ENCODE measurements at regions not wholly inside any gene's neighbourhood (a gene's known extent, or its start where the extent isn't known, plus 50 kb on each side); places are given as distances from the start of the nearest gene placed in this dataset.

- H3K79me2 ChIP-seq (ENCODE audit: low read length) = no peaks in the 10 kb centered on the region
- no peak overlapping the region for H3K4me2 ChIP-seq (ENCODE audit: low read depth, low read length)
- no peak overlapping the region for H2AFZ ChIP-seq (ENCODE audit: low read length)
- no peaks in the 10 kb centered on the region for H3K9me2 ChIP-seq (replicated peaks; ENCODE audit: insufficient read depth, low read length)
- no peak for TF ChIP-seq EZH2phosphoT487 (IDR thresholded peaks at IDR 0.05; ENCODE audit: low read length)
- TF ChIP-seq EZH2 (optimal IDR thresholded peaks at IDR 0.05; ENCODE audit: low read depth, low read length) = no peak
- no peak for TF ChIP-seq CTCF (IDR thresholded peaks at IDR 0.05; ENCODE audit: low read length)
- no peak overlapping the region for H3K27ac ChIP-seq (ENCODE audit: low read length)
- H3K9ac ChIP-seq (ENCODE audit: low read length) = no peak overlapping the region
- no peaks in the 10 kb centered on the region for H3K9me3 ChIP-seq (replicated peaks; ENCODE audit: insufficient read depth, low read length)
- DNase-seq = no peak
- no peaks in the 10 kb centered on the region for H4K20me1 ChIP-seq (ENCODE audit: insufficient read depth, low read length)
- H3K4me1 ChIP-seq (ENCODE audit: low read length) = no peaks in the 10 kb centered on the region
- H3K36me3 ChIP-seq (replicated peaks; ENCODE audit: insufficient read depth, low read length) = no peaks in the 10 kb centered on the region
- no peaks in the 10 kb centered on the region for H3K27me3 ChIP-seq (replicated peaks; ENCODE audit: insufficient read depth, low read length)
- H3K4me3 ChIP-seq (ENCODE audit: low read length) = no peak overlapping the region
- no peaks in the 10 kb centered on the region for H3F3A ChIP-seq (ENCODE audit: insufficient read depth, low read length)
Measured at GRCh38 chr22:48256776-48257684, 1494.6 kb downstream of the TBC1D22A start.

- Histone ChIP-seq H4K20me1 (ENCODE audit: insufficient read depth, low read length) (no peaks in the 10 kb centered on the region), H3K4me3 (ENCODE audit: low read length) (no peak overlapping the region), H2AFZ (ENCODE audit: low read length) (no peak overlapping the region), H3K27me3 (replicated peaks; ENCODE audit: insufficient read depth, low read length) (no peaks in the 10 kb centered on the region), H3K9ac (ENCODE audit: low read length) (no peak overlapping the region), H3F3A (ENCODE audit: insufficient read depth, low read length) (no peaks in the 10 kb centered on the region), H3K36me3 (replicated peaks; ENCODE audit: insufficient read depth, low read length) (no peaks in the 10 kb centered on the region), H3K4me2 (ENCODE audit: low read depth, low read length) (no peak overlapping the region), H3K9me3 (replicated peaks; ENCODE audit: insufficient read depth, low read length) (no peaks in the 10 kb centered on the region), H3K9me2 (replicated peaks; ENCODE audit: insufficient read depth, low read length) (no peaks in the 10 kb centered on the region), H3K4me1 (ENCODE audit: low read length) (no peaks in the 10 kb centered on the region), H3K79me2 (ENCODE audit: low read length) (no peaks in the 10 kb centered on the region), H3K27ac (ENCODE audit: low read length) (no peak overlapping the region)
- no peak for DNase-seq
- TF ChIP-seq CTCF (IDR thresholded peaks at IDR 0.05; ENCODE audit: low read length) (no peak), EZH2 (optimal IDR thresholded peaks at IDR 0.05; ENCODE audit: low read depth, low read length) (no peak), EZH2phosphoT487 (IDR thresholded peaks at IDR 0.05; ENCODE audit: low read length) (no peak)
Measured at GRCh38 chr22:48256041-48256739, 1493.7 kb downstream of the TBC1D22A start.

DNA sequence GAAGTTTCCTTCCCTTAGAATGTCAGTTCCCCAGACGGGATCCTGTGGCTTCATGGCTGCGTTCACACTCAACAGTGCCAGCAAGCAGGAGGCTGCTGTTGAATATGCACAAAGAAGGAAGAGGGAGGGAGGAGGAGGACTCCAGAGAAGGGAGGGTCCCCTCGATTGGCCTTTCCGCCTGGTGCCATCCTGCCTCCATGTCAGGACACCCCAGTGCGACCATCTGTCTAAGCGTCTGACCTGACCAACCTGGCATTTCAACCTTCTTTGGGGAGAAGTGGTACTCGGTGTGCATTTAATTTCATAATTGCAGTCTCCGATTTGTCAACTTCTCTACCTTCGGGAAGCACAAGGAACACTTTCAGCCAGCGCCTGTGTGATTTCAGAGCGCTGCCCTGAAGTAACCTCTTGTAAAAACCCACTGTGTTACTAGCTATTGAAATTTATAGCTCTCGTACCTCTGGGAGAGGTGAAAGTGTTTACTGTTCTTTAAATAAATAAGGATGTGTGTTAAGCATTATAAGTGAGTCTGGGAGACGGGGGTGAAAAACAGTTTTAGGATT is 1491.9 kb downstream of the TBC1D22A start:
- TF ChIP-seq EZH2 (optimal IDR thresholded peaks at IDR 0.05; ENCODE audit: low read depth, low read length) = no peak
- no peak for TF ChIP-seq EZH2phosphoT487 (IDR thresholded peaks at IDR 0.05; ENCODE audit: low read length)
- no peak for TF ChIP-seq CTCF (IDR thresholded peaks at IDR 0.05; ENCODE audit: low read length)
- H3K9me2 ChIP-seq (replicated peaks; ENCODE audit: insufficient read depth, low read length) = no peaks in the 10 kb centered on the region

More for the DNA sequence above, 1491.9 kb downstream of the TBC1D22A start:
- Histone ChIP-seq H3K36me3 (replicated peaks; ENCODE audit: insufficient read depth, low read length) (no peaks in the 10 kb centered on the region), H3F3A (ENCODE audit: insufficient read depth, low read length) (no peaks in the 10 kb centered on the region), H4K20me1 (ENCODE audit: insufficient read depth, low read length) (no peaks in the 10 kb centered on the region), H3K79me2 (ENCODE audit: low read length) (no peaks in the 10 kb centered on the region), H3K27me3 (replicated peaks; ENCODE audit: insufficient read depth, low read length) (no peaks in the 10 kb centered on the region), H3K4me2 (ENCODE audit: low read depth, low read length) (no peak overlapping the region), H3K9me3 (replicated peaks; ENCODE audit: insufficient read depth, low read length) (no peaks in the 10 kb centered on the region), H2AFZ (ENCODE audit: low read length) (no peak overlapping the region), H3K4me3 (ENCODE audit: low read length) (no peak overlapping the region), H3K27ac (ENCODE audit: low read length) (no peak overlapping the region), H3K4me1 (ENCODE audit: low read length) (no peaks in the 10 kb centered on the region), H3K9ac (ENCODE audit: low read length) (no peak overlapping the region)
- no peak for DNase-seq

Data from MM.1S (cell line).